GM12878 (cell line): ENCODE measurements at regions not wholly inside any gene's neighbourhood (a gene's known extent, or its start where the extent isn't known, plus 50 kb on each side); places are given as distances from the start of the nearest gene placed in this dataset.

Experiments
- BCL11A ChIP-seq: IDR thresholded peaks from 2 replicates; pipeline ENCODE4 v1.6.1; 2011; ENCODE audit warnings: low read depth, low read length
- ELK1 ChIP-seq: IDR thresholded peaks from 2 replicates; pipeline ENCODE4 v1.6.1; 2012; ENCODE audit warnings: low read depth, low read length, improper control_type of control experiment
- JUNB ChIP-seq: IDR thresholded peaks from 2 replicates; pipeline ENCODE4 v1.6.1; 2016; ENCODE audit warnings: antibody characterized with exemption, mild to moderate bottlenecking
- POLR2A ChIP-seq: IDR thresholded peaks from 2 replicates; pipeline ENCODE4 v1.6.1; 2011; ENCODE audit warnings: low read depth, mild to moderate bottlenecking, low read length
- POLR2AphosphoS5 ChIP-seq: IDR thresholded peaks from 2 replicates; pipeline ENCODE4 v1.6.1; 2011; ENCODE audit warnings: mild to moderate bottlenecking, low read length, inconsistent platforms
- PRDM15 ChIP-seq: fragments of 450-650 bp; formaldehyde crosslinking; IDR thresholded peaks from 2 replicates; pipeline ENCODE4 v1.4.0; 2020; ENCODE audit warnings: mild to moderate bottlenecking, moderate library complexity
- SMAD1 ChIP-seq: fragments of 450-650 bp; IDR thresholded peaks from 2 replicates; pipeline ENCODE4 v1.6.1; 2018; ENCODE audit warnings: mild to moderate bottlenecking, low read depth; ENCODE audit not compliant: partially characterized antibody
- USF2 ChIP-seq: IDR thresholded peaks from 2 replicates; pipeline ENCODE4 v1.6.1; 2011; ENCODE audit warnings: low read depth, low read length, improper control_type of control experiment, borderline replicate concordance
- TF ChIP-seq, protein P1 (sequence below), 3 experiments: IDR thresholded peaks in 2 of 3; conservative IDR thresholded peaks in 1 of 3; 2 replicates each; pipeline ENCODE4 v1.5.1; 2011; ENCODE audit warnings: low read depth in 3 of 3, low read length in 3 of 3, mild to moderate bottlenecking in 3 of 3, control low read depth in 2 of 3, moderate library complexity in 2 of 3, inconsistent platforms in 1 of 3, mixed read lengths in 1 of 3; ENCODE audit not compliant: control insufficient read depth in 2 of 3, insufficient read depth in 1 of 3; ENCODE audit errors: extremely low read depth in 1 of 3

DNA sequence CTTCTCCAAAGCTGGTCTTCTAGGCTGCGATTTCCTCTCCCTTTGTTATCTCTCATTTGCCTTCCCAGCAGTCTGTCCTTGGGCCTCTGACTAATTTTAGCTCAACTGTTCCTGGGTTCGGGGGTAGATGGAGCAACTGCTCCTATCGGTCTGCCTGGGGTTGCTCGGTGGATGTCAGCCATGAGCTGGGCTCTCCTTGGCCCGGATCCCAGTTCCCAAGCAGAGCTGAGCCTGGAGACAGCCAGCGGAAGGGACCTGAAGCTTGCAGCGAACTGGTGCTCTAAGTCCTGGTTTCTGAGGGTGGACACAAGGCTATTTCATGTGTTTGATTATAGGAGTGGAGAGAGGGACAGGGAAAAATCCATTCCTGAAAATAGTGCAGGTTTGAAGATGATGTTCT, 423.0 kb downstream of the RPS6KC1 start:
- TF ChIP-seq, protein P1, sequence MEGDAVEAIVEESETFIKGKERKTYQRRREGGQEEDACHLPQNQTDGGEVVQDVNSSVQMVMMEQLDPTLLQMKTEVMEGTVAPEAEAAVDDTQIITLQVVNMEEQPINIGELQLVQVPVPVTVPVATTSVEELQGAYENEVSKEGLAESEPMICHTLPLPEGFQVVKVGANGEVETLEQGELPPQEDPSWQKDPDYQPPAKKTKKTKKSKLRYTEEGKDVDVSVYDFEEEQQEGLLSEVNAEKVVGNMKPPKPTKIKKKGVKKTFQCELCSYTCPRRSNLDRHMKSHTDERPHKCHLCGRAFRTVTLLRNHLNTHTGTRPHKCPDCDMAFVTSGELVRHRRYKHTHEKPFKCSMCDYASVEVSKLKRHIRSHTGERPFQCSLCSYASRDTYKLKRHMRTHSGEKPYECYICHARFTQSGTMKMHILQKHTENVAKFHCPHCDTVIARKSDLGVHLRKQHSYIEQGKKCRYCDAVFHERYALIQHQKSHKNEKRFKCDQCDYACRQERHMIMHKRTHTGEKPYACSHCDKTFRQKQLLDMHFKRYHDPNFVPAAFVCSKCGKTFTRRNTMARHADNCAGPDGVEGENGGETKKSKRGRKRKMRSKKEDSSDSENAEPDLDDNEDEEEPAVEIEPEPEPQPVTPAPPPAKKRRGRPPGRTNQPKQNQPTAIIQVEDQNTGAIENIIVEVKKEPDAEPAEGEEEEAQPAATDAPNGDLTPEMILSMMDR (IDR thresholded peaks at IDR 0.05 in 2 of 3, conservative IDR thresholded peaks at IDR 0.05 in 1 of 3; ENCODE audit: control insufficient read depth in 2 of 3, extremely low read depth in 1 of 3, insufficient read depth in 1 of 3, low read depth in 3 of 3, low read length in 3 of 3) = no peak
- TF ChIP-seq POLR2A = no peak
- TF ChIP-seq POLR2AphosphoS5 = no peak
- no peak for TF ChIP-seq USF2
- no peak for TF ChIP-seq ELK1
- no peak for TF ChIP-seq SMAD1
- no peak for TF ChIP-seq JUNB
- TF ChIP-seq BCL11A = no peak
- TF ChIP-seq PRDM15 = no peak
